Loucy (cell line): ENCODE measurements at regions not wholly inside any gene's neighbourhood (a gene's known extent, or its start where the extent isn't known, plus 50 kb on each side); places are given as distances from the start of the nearest gene placed in this dataset.

Experiments used
- H2AFZ ChIP-seq: fragments of 200-600 bp; sonication (generic); 2 replicates; pipeline ENCODE4 v1.6.0; 2016; ENCODE audit warnings: antibody characterized with exemption, mild to moderate bottlenecking, low read length, moderate library complexity
- H3F3A ChIP-seq: fragments of 200-600 bp; 2 replicates; pipeline ENCODE4 v1.6.0; 2016; ENCODE audit warnings: antibody characterized with exemption, low read depth, mild to moderate bottlenecking
- H3K27me3 ChIP-seq: fragments of 200-600 bp; sonication (generic); 2 replicates; pipeline ENCODE4 v1.6.1; 2014; ENCODE audit warnings: low read length, mild to moderate bottlenecking; ENCODE audit not compliant: insufficient read depth, poor library complexity, severe bottlenecking
- H3K36me3 ChIP-seq: fragments of 200-600 bp; sonication (generic); 2 replicates; pipeline ENCODE4 v1.6.1; 2016; ENCODE audit warnings: low read length; ENCODE audit not compliant: insufficient read depth
- H3K4me1 ChIP-seq: fragments of 200-600 bp; sonication (generic); 2 replicates; pipeline ENCODE4 v1.5.1; 2014; ENCODE audit warnings: low read length, mild to moderate bottlenecking; ENCODE audit not compliant: insufficient read depth, poor library complexity, severe bottlenecking
- H3K4me2 ChIP-seq: fragments of 200-600 bp; sonication (generic); 2 replicates; pipeline ENCODE4 v1.6.0; 2014; ENCODE audit warnings: antibody characterized with exemption, low read length, low read depth, mild to moderate bottlenecking; ENCODE audit not compliant: poor library complexity, severe bottlenecking
- H3K4me3 ChIP-seq: fragments of 200-600 bp; sonication (generic); 2 replicates; pipeline ENCODE4 v1.5.1; 2014; ENCODE audit warnings: low read length, mild to moderate bottlenecking, mixed read lengths; ENCODE audit not compliant: poor library complexity, severe bottlenecking
- H3K79me2 ChIP-seq: fragments of 200-600 bp; sonication (generic); 2 replicates; pipeline ENCODE4 v1.6.1; 2014; ENCODE audit warnings: low read length; ENCODE audit not compliant: insufficient read depth
- H3K9ac ChIP-seq: fragments of 200-600 bp; sonication (generic); 2 replicates; pipeline ENCODE4 v1.6.0; 2014; ENCODE audit warnings: mild to moderate bottlenecking, low read depth, low read length, moderate library complexity; ENCODE audit not compliant: poor library complexity, severe bottlenecking
- H3K9me2 ChIP-seq: fragments of 200-600 bp; sonication (generic); replicated peaks from 2 replicates; pipeline ENCODE4 v1.6.1; 2016; ENCODE audit warnings: low read depth, low read length, mixed read lengths
- H3K9me3 ChIP-seq: fragments of 200-600 bp; sonication (generic); 2 replicates; pipeline ENCODE4 v1.6.1; 2014; ENCODE audit warnings: mild to moderate bottlenecking, antibody characterized with exemption, low read length, low read depth; ENCODE audit not compliant: insufficient read depth
- H4K20me1 ChIP-seq: fragments of 200-600 bp; sonication (generic); 2 replicates; pipeline ENCODE4 v1.6.0; 2014; ENCODE audit warnings: antibody characterized with exemption, low read length, mild to moderate bottlenecking; ENCODE audit not compliant: insufficient read depth, poor library complexity, severe bottlenecking
- EZH2phosphoT487 ChIP-seq: fragments of 200-600 bp; IDR thresholded peaks from 2 replicates; pipeline ENCODE4 v1.6.1; 2018; ENCODE audit warnings: antibody characterized with exemption, mild to moderate bottlenecking, moderate library complexity, borderline replicate concordance
- TF ChIP-seq, protein P1 (sequence below): fragments of 200-600 bp; sonication (generic); conservative IDR thresholded peaks from 2 replicates; pipeline ENCODE4 v1.5.1; 2014; ENCODE audit warnings: mild to moderate bottlenecking, antibody characterized with exemption, low read length

DNA sequence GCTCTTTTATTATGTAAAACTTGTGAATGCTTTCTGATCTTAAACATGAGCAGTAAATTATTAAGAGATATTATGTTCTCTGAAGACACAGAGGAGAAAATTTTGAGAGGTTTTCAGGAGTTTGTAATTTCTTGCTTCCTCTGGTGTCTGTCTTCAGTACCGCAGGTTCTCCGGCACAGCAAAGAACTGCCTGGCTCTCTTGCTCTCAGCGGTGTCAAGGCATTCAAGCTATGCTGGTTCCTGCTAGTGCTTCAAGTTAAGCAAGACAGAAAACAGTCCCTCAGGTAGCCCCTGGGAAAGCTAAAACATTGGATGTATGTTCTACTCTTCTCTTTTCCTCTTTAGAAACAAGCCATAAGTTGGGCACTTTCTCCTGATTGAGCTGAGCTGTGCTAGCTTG, 120.2 kb upstream of the CENPE start:
- no peak overlapping the region for H3K9ac ChIP-seq
- H3K79me2 ChIP-seq = no peaks in the 10 kb centered on the region
- no peaks in the 10 kb centered on the region for H3K27me3 ChIP-seq
- no peaks in the 10 kb centered on the region for H4K20me1 ChIP-seq
- peaks cover 17% of the 10 kb centered on the region; the same call in 1 of the 2 replicates for H3K9me3 ChIP-seq
- no peaks in the 10 kb centered on the region for H3K9me2 ChIP-seq
- TF ChIP-seq EZH2phosphoT487 = no peak
- H3F3A ChIP-seq = no peaks in the 10 kb centered on the region
- no peak overlapping the region for H3K4me2 ChIP-seq
- no peaks in the 10 kb centered on the region for H3K36me3 ChIP-seq
- no peaks in the 10 kb centered on the region for H3K4me1 ChIP-seq
- H3K4me3 ChIP-seq = no peak overlapping the region
- H2AFZ ChIP-seq = no peak overlapping the region

DNA sequence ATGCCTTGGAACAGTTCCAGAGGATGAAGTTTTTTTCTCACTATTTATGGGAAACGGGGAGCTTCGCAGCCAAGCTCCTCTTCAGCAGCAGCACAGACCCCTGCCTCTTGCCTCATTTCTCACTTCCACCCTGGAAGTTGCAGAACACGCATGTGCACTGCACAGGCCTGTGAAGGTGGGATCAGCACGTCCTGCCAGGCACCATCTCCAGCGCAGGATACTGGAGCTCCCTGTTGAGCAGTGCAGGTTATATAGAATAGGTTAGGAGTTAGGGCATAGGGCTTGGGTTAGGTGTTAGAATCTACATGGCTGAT, 110.1 kb upstream of the CENPE start:
- Histone ChIP-seq H3K9me2 (no peaks in the 10 kb centered on the region), H3K9me3 (no peaks in the 10 kb centered on the region), H2AFZ (no peak overlapping the region), H3K9ac (no peak overlapping the region), H3F3A (no peaks in the 10 kb centered on the region), H3K4me1 (no peaks in the 10 kb centered on the region), H3K79me2 (no peaks in the 10 kb centered on the region), H3K36me3 (no peaks in the 10 kb centered on the region), H3K27me3 (no peaks in the 10 kb centered on the region), H4K20me1 (no peaks in the 10 kb centered on the region), H3K4me2 (no peak overlapping the region), H3K4me3 (no peak overlapping the region)
- TF ChIP-seq, protein P1, sequence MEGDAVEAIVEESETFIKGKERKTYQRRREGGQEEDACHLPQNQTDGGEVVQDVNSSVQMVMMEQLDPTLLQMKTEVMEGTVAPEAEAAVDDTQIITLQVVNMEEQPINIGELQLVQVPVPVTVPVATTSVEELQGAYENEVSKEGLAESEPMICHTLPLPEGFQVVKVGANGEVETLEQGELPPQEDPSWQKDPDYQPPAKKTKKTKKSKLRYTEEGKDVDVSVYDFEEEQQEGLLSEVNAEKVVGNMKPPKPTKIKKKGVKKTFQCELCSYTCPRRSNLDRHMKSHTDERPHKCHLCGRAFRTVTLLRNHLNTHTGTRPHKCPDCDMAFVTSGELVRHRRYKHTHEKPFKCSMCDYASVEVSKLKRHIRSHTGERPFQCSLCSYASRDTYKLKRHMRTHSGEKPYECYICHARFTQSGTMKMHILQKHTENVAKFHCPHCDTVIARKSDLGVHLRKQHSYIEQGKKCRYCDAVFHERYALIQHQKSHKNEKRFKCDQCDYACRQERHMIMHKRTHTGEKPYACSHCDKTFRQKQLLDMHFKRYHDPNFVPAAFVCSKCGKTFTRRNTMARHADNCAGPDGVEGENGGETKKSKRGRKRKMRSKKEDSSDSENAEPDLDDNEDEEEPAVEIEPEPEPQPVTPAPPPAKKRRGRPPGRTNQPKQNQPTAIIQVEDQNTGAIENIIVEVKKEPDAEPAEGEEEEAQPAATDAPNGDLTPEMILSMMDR = no peak
- TF ChIP-seq EZH2phosphoT487 = no peak

DNA sequence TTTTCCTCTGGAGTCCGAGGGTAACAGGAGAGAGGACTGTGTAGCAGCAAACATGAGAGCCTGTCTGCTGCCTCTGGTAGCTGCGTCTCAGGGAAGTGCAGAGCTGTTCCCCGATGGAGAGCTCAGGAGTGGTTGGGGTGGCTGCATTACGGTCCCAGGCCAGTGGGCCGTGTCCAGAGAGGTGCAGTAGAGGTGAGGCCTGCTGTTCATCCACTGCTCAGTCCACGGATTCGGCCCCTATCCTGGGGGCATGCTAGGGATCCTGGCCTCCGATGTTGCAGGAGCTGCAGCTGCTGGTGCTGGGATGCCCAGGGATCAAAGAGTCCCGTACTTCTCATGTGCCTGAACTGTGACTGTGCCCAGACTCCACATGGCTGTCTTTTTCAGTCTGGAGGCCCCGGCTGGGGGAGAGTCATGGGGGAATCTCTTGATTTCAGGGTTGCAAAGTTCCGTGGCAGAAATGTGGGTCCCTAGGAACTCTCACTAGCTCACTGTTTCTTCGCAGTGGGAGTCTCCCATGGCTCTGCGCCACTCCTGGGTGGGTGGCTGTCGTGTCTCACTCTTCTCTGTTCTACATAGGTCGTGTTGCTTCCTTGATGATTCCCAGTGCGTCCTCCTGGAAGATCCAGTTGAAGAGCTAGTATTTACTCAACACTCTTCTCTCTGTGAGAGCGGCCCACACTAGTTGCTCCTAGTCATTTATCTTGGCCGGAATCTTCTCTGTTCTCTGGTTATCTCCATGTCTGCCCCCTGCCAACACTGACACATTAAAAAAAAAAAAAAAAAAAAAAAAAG, 109.5 kb upstream of the CENPE start:
- Histone ChIP-seq H3F3A (no peaks in the 10 kb centered on the region), H3K4me3 (no peak overlapping the region), H3K36me3 (no peaks in the 10 kb centered on the region), H3K79me2 (no peaks in the 10 kb centered on the region), H4K20me1 (no peaks in the 10 kb centered on the region), H3K9me2 (no peaks in the 10 kb centered on the region), H2AFZ (no peak overlapping the region), H3K9ac (no peak overlapping the region), H3K4me2 (no peak overlapping the region), H3K4me1 (no peaks in the 10 kb centered on the region), H3K27me3 (no peaks in the 10 kb centered on the region), H3K9me3 (no peaks in the 10 kb centered on the region)
- no peak for TF ChIP-seq EZH2phosphoT487
- TF ChIP-seq, protein P1 = no peak

DNA sequence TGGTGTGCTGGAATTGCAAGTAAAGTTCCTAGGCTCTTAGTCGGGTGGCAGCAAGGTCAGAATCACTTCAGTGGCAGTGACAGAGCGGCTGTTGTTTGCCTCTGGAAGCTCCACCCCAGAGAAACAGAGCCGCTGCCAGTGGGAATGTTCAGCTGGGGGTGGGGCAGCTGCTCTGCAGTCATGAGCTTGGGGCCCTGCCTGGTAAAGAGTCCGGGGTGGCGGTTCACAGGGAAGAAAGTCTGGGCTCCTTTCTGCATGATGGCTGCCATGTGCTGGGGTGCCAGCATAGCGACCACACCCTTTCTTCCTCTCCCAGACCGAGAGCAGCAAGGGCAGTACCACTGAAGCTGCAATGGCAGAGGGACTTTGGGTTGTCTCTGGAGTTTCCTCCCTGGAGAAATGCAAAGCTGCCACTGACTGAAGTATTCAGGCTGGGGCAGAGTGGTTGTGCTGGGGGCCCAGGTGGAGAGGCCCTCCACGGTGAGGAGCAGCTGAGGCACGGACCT, 108.8 kb upstream of the CENPE start:
- H3K9me3 ChIP-seq = no peaks in the 10 kb centered on the region
- no peak for TF ChIP-seq EZH2phosphoT487
- TF ChIP-seq, protein P1 = no peak
- no peak overlapping the region for H2AFZ ChIP-seq
- H3K36me3 ChIP-seq = no peaks in the 10 kb centered on the region
- H3K9me2 ChIP-seq = no peaks in the 10 kb centered on the region
- no peak overlapping the region for H3K4me3 ChIP-seq
- H3K9ac ChIP-seq = no peak overlapping the region
- no peaks in the 10 kb centered on the region for H3K27me3 ChIP-seq
- H3F3A ChIP-seq = no peaks in the 10 kb centered on the region
- H3K79me2 ChIP-seq = no peaks in the 10 kb centered on the region
- no peak overlapping the region for H3K4me2 ChIP-seq
- H3K4me1 ChIP-seq = no peaks in the 10 kb centered on the region
- no peaks in the 10 kb centered on the region for H4K20me1 ChIP-seq
